HepG2 (cell line): ENCODE measurements at regions not wholly inside any gene's neighbourhood (a gene's known extent, or its start where the extent isn't known, plus 50 kb on each side); places are given as distances from the start of the nearest gene placed in this dataset.

ENCODE experiments used
- ATAC-seq: fragments of 200-7000 bp; cut with Tn5 transposase; 3 replicates; pipeline ENCODE4 v1.9.1; 2020; ENCODE audit warnings: mild to moderate bottlenecking, moderate library complexity
- BruUV-seq: library from RNA; stranded (reverse); fragments of 400-500 nt; replicated peaks from 2 replicates; lab custom pipeline; 2021; lab: Mats Ljungman, UMichigan
- CTCF ChIA-PET: fragments of 300-600 bp; formaldehyde crosslinking; extraction: SDS; loops from one replicate; lab custom pipeline; 2021; ENCODE audit warnings: low total read pairs, inconsistent platforms, low intra/inter-chr PET ratio; lab: Yijun Ruan, JAX
- POLR2A ChIA-PET: fragments of 350-600 bp; sonication (Branson Sonifier 250); formaldehyde crosslinking; loops from one replicate; lab custom pipeline; 2020; ENCODE audit warnings: antibody characterized with exemption, inconsistent platforms; lab: Yijun Ruan, JAX
- DNase-seq: peaks from one replicate; pipeline ENCODE4 v3.0.0-alpha.2; 2015; ENCODE audit warnings: low spot score
- FAIRE-seq: peaks from 3 replicates; lab custom pipeline; 2011; peaks lifted over from hg19 to GRCh38; lab: Jason Lieb, UNC
- H2AFZ ChIP-seq: one replicate; pipeline ENCODE4 v1.6.1; 2011; ENCODE audit warnings: low read length, inconsistent platforms
- H3K27ac ChIP-seq: fragments of 300-600 bp; 3 replicates; pipeline ENCODE4 v1.8.0; 2011; ENCODE audit warnings: mixed run types, mild to moderate bottlenecking, mixed read lengths, low read length, inconsistent platforms; ENCODE audit not compliant: insufficient read depth; ENCODE audit errors: extremely low read length
- H3K27me3 ChIP-seq, 2 experiments: fragments of 200-600 bp in 1 of 2; 2 replicates in 1 of 2; 3 replicates in 1 of 2; pipeline versions ENCODE4 v1.6.0 to v1.8.0; 2011; ENCODE audit warnings: low read length in 2 of 2, mild to moderate bottlenecking in 2 of 2, moderate library complexity in 2 of 2, inconsistent platforms in 1 of 2; ENCODE audit not compliant: insufficient read depth in 2 of 2, control insufficient read depth in 1 of 2
- H3K36me3 ChIP-seq, 2 experiments: fragments of 200-600 bp in 1 of 2; replicated peaks in 1 of 2; 2 replicates in 1 of 2; 3 replicates in 1 of 2; pipeline versions ENCODE4 v1.5.1 to v1.8.0; 2011; ENCODE audit warnings: low read length in 2 of 2, inconsistent platforms in 1 of 2; ENCODE audit not compliant: insufficient read depth in 2 of 2, control insufficient read depth in 1 of 2
- H3K4me1 ChIP-seq: 2 replicates; pipeline ENCODE4 v1.5.1; 2012; ENCODE audit warnings: low read length, inconsistent platforms; ENCODE audit not compliant: insufficient read depth
- H3K4me2 ChIP-seq: 2 replicates; pipeline ENCODE4 v1.6.0; 2011; ENCODE audit warnings: low read depth, low read length, inconsistent platforms
- H3K4me3 ChIP-seq, 3 experiments: fragments of 200-600 bp in 1 of 3; sonication (generic), shearing (Covaris generic) in 1 of 3; replicated peaks in 1 of 3; 2 replicates each; pipeline ENCODE4 v1.5.1; 2011 to 2016; ENCODE audit warnings: low read length in 3 of 3, inconsistent platforms in 2 of 3, low read depth in 2 of 3, mild to moderate bottlenecking in 2 of 3, control low read depth in 1 of 3, mixed read lengths in 1 of 3; ENCODE audit not compliant: insufficient read depth in 1 of 3
- H3K79me2 ChIP-seq: one replicate; pipeline ENCODE4 v1.6.1; 2011; ENCODE audit warnings: low read length, inconsistent platforms; ENCODE audit not compliant: insufficient read depth
- H3K9ac ChIP-seq: 2 replicates; pipeline ENCODE4 v1.6.0; 2011; ENCODE audit warnings: mild to moderate bottlenecking, low read depth, low read length, inconsistent platforms; ENCODE audit not compliant: insufficient read depth
- H3K9me3 ChIP-seq: 2 replicates; pipeline ENCODE4 v1.5.1; 2012; ENCODE audit warnings: mild to moderate bottlenecking, low read length
- H4K20me1 ChIP-seq: 2 replicates; pipeline ENCODE4 v1.6.0; 2011; ENCODE audit warnings: inconsistent platforms, mild to moderate bottlenecking, low read length, moderate library complexity; ENCODE audit not compliant: insufficient read depth
- NFKBIZ ChIP-seq: IDR thresholded peaks from 2 replicates; pipeline ENCODE4 v1.6.1; 2018; ENCODE audit warnings: missing genetic modification reagents, missing compliant biosample characterization
- ONECUT2 ChIP-seq: sonication (generic); formaldehyde crosslinking; IDR thresholded peaks from 2 replicates; pipeline ENCODE4 v1.4.0; 2020; ENCODE audit warnings: missing genetic modification reagents
- RFX5 ChIP-seq: IDR thresholded peaks from 2 replicates; pipeline ENCODE4 v1.6.1; 2011; ENCODE audit warnings: low read depth, low read length, improper control_type of control experiment
- RFXAP ChIP-seq: sonication (generic); formaldehyde crosslinking; IDR thresholded peaks from 2 replicates; pipeline ENCODE4 v1.4.0; 2020; ENCODE audit warnings: missing genetic modification reagents, borderline replicate concordance
- SOX13 ChIP-seq, 3 experiments: fragments of 450-650 bp in 1 of 3; sonication (generic) in 1 of 3; formaldehyde crosslinking in 1 of 3; IDR thresholded peaks in 2 of 3; conservative IDR thresholded peaks in 1 of 3; 2 replicates each; pipeline versions ENCODE4 v1.5.0 to v1.6.1; 2016 to 2020; ENCODE audit warnings: antibody characterized with exemption in 1 of 3, mild to moderate bottlenecking in 1 of 3, missing compliant biosample characterization in 1 of 3, missing genetic modification reagents in 1 of 3, moderate library complexity in 1 of 3
- SOX6 ChIP-seq, 2 experiments: fragments of 450-650 bp in 1 of 2; sonication (generic) in 1 of 2; formaldehyde crosslinking in 1 of 2; IDR thresholded peaks; 2 replicates each; pipeline versions ENCODE4 v1.4.0 to v1.6.1; 2017 to 2020; ENCODE audit warnings: antibody characterized with exemption in 1 of 2, mild to moderate bottlenecking in 1 of 2, missing genetic modification reagents in 1 of 2
- ZNF383 ChIP-seq: sonication (generic); formaldehyde crosslinking; IDR thresholded peaks from 2 replicates; pipeline ENCODE4 v1.4.0; 2020; ENCODE audit warnings: missing genetic modification reagents, mild to moderate bottlenecking, borderline replicate concordance
- WGBS: methylation state at CpG from one replicate; pipeline ENCODE4 v1.1.6; 2017; ENCODE audit warnings: low lambda C conversion rate; 5-methylcytosine and 5-hydroxymethylcytosine counted together
- in situ Hi-C: cut with HindIII; loops from 2 replicates; pipeline ENCODE4 v1.10.0; 2017; ENCODE audit warnings: low pct_unique_long_range_greater_than_20kb; ENCODE audit not compliant: extremely low pct_ligation_motif_present
- intact Hi-C: fragments of 100-400 bp; cut with micrococcal nuclease; formaldehyde crosslinking; loops from one replicate; pipeline ENCODE4 v1.10.0; 2022; ENCODE audit not compliant: unreplicated experiment
- TF ChIP-seq, protein P1 (sequence below), 2 experiments: sonication (generic) in 1 of 2; formaldehyde crosslinking in 1 of 2; IDR thresholded peaks; 2 replicates each; pipeline versions ENCODE4 v1.5.1 to v1.6.1; 2011 to 2020; ENCODE audit warnings: borderline replicate concordance in 1 of 2, low read depth in 1 of 2, low read length in 1 of 2, mild to moderate bottlenecking in 1 of 2, missing genetic modification reagents in 1 of 2, moderate library complexity in 1 of 2

- FAIRE-seq (no peak), ATAC-seq (0 out of 3 replicates have a peak, but pooled peaks have one; percentile 24), DNase-seq (no peak)
- no peak overlapping the region for H3K4me3 ChIP-seq
- no peaks in the 10 kb centered on the region for H3K79me2 ChIP-seq
- no peak overlapping the region for H3K27ac ChIP-seq
- in situ Hi-C loops (no loop called here), intact Hi-C loops (no loop called here)
- no peak overlapping the region for H2AFZ ChIP-seq
- no peaks in the 10 kb centered on the region for H3K9me3 ChIP-seq
- TF ChIP-seq RFX5 (peak; percentile 78), SOX6 (IDR thresholded peaks at IDR 0.05) (no peak), SOX6 (CRISPR knock-in tag; IDR thresholded peaks at IDR 0.05) (peak; percentile 54; the same call in 1 of the 2 replicates), RFXAP (CRISPR knock-in tag) (peak; percentile 74; the same call in 1 of the 2 replicates), SOX13 (IDR thresholded peaks at IDR 0.05) (no peak), SOX13 (CRISPR knock-in tag; conservative IDR thresholded peaks at IDR 0.05 in 1 of 2, IDR thresholded peaks at IDR 0.05 in 1 of 2) (peak in 1 of 2 experiments; percentile 60; a peak in 1 of 4 replicates), NFKBIZ (CRISPR knock-in tag) (no peak), ONECUT2 (CRISPR knock-in tag) (peak; percentile 15; the same call in 1 of the 2 replicates), ZNF383 (CRISPR knock-in tag) (no peak)
- TF ChIP-seq, protein P1, sequence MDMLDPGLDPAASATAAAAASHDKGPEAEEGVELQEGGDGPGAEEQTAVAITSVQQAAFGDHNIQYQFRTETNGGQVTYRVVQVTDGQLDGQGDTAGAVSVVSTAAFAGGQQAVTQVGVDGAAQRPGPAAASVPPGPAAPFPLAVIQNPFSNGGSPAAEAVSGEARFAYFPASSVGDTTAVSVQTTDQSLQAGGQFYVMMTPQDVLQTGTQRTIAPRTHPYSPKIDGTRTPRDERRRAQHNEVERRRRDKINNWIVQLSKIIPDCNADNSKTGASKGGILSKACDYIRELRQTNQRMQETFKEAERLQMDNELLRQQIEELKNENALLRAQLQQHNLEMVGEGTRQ (IDR thresholded peaks at IDR 0.05; ENCODE audit: low read depth, low read length), result no peak
- TF ChIP-seq, protein P1 (CRISPR knock-in tag; IDR thresholded peaks at IDR 0.05; ENCODE audit: borderline replicate concordance), result no peak
- H3K4me2 ChIP-seq, result no peak overlapping the region
- H3K27me3 ChIP-seq, result no peaks in the 10 kb centered on the region
- no peak overlapping the region for H3K9ac ChIP-seq
- BruUV-seq, result no TSS peak
- no peaks in the 10 kb centered on the region for H3K36me3 ChIP-seq
- ChIA-PET CTCF (no interaction called here), POLR2A (no interaction called here)
- 8% methylated on average over 3 of the region's 3 CpGs for WGBS
- H3K4me1 ChIP-seq, result peaks cover 13% of the 10 kb centered on the region
- no peaks in the 10 kb centered on the region for H4K20me1 ChIP-seq
Observed at GRCh38 chr12:114784526-114784925, 100.6 kb upstream of the TBX3 start.
